Psoas muscle (tissue), 7 donors: ENCODE measurements at regions not wholly inside any gene's neighbourhood (a gene's known extent, or its start where the extent isn't known, plus 50 kb on each side); places are given as distances from the start of the nearest gene placed in this dataset.
A peak's percentile ranks its signal among the peaks of the same experiment; 100 is the strongest.

Experiments
- ATAC-seq, 4 donors: fragments of 200-7000 bp; cut with Tn5 transposase; one replicate each; pipeline ENCODE4 v1.9.1; 2020; ENCODE audit warnings: moderate library complexity in 3 of 4, mild to moderate bottlenecking in 2 of 4
- DNase-seq, 2 donors: peaks; one replicate each; pipeline ENCODE4 v3.0.0-alpha.2; 2020
- H3K27ac ChIP-seq: fragments of 200-600 bp; one replicate; pipeline ENCODE4 v1.8.0; 2022
- H3K27me3 ChIP-seq, 3 donors: fragments of 200-600 bp in 1 of 3; one replicate each; pipeline versions ENCODE4 v1.6.1 to v1.8.0; 2013 to 2022; ENCODE audit warnings: low read length in 2 of 3, mild to moderate bottlenecking in 2 of 3, moderate library complexity in 1 of 3; ENCODE audit not compliant: insufficient read depth in 3 of 3
- H3K36me3 ChIP-seq, 2 donors: fragments of 200-600 bp in 1 of 2; one replicate each; pipeline versions ENCODE4 v1.6.1 to v1.8.0; 2013 to 2022; ENCODE audit warnings: low read depth in 1 of 2, mild to moderate bottlenecking in 1 of 2, moderate library complexity in 1 of 2; ENCODE audit not compliant: insufficient read depth in 1 of 2
- H3K4me1 ChIP-seq: fragments of 200-600 bp; one replicate; pipeline ENCODE4 v1.8.0; 2022
- H3K4me3 ChIP-seq: fragments of 200-600 bp; one replicate; pipeline ENCODE4 v1.8.0; 2022; ENCODE audit warnings: mild to moderate bottlenecking
- H3K9me3 ChIP-seq: fragments of 200-600 bp; one replicate; pipeline ENCODE4 v1.8.0; 2022
- WGBS, 3 donors: extraction: QIAGEN DNeasy Blood & Tissue Kit; methylation state at CpG; one replicate each; pipeline versions ENCODE4 v1.1.6 to v1.1.7; 2013; 5-methylcytosine and 5-hydroxymethylcytosine counted together
- intact Hi-C, 2 donors: fragments of 100-400 bp; cut with DNase I; formaldehyde crosslinking; loops; one replicate each; pipeline versions ENCODE4 v1.11.0 to v1.14.2; 2022
- TF ChIP-seq, protein P1 (sequence below): fragments of 200-600 bp; IDR thresholded peaks from one replicate; pipeline ENCODE4 v1.8.0; 2022; ENCODE audit warnings: antibody characterized with exemption
- donor health status: healthy with polysubstance abuse.
- donor health status: DM: no; HTN: no; CAD: no; lungs with moderate emphysema.
- donor health status: Bipolar disorder and iron deficiency.
- donor health status: healthy.
- donor health status: DM: yes; HTN: yes; CAD: no.
- donor health status: DM: no; HTN: no; CAD: no.
- donor health status: DM: yes; HTN: yes; CAD: no.

DNA sequence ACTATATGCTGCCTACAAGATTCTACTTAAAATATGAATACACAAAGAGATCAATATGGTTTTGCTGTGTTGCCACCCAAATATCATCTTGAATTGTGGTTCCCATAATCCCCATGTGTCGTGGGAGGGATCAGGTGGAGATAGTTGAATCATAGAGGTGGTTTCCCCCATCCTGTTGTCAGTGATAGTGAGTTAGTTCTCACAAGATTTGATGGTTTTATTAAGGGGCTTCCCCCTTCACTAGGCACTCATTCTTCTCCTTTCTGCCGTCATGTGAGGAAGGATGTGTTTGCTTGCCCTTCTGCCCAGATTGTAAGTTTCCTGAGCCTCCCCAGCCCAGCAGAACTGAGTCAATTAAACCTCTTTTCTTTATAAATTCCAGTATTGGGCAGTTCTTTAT lies 654.4 kb upstream of the NR5A2 start:
- TF ChIP-seq, protein P1, sequence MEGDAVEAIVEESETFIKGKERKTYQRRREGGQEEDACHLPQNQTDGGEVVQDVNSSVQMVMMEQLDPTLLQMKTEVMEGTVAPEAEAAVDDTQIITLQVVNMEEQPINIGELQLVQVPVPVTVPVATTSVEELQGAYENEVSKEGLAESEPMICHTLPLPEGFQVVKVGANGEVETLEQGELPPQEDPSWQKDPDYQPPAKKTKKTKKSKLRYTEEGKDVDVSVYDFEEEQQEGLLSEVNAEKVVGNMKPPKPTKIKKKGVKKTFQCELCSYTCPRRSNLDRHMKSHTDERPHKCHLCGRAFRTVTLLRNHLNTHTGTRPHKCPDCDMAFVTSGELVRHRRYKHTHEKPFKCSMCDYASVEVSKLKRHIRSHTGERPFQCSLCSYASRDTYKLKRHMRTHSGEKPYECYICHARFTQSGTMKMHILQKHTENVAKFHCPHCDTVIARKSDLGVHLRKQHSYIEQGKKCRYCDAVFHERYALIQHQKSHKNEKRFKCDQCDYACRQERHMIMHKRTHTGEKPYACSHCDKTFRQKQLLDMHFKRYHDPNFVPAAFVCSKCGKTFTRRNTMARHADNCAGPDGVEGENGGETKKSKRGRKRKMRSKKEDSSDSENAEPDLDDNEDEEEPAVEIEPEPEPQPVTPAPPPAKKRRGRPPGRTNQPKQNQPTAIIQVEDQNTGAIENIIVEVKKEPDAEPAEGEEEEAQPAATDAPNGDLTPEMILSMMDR = no peak
- H3K27me3 ChIP-seq = no peaks in the 10 kb centered on the region
- WGBS, 3 donors = 62 to 71% (median 67%) methylated on average over 2 of the region's 2 CpGs
- no peaks in the 10 kb centered on the region for H3K36me3 ChIP-seq
- ATAC-seq (no peak), DNase-seq (no peak)
- H3K4me1 ChIP-seq = no peaks in the 10 kb centered on the region
- no peaks in the 10 kb centered on the region for H3K9me3 ChIP-seq
- H3K27ac ChIP-seq = no peak overlapping the region
- H3K4me3 ChIP-seq = no peak overlapping the region
- intact Hi-C loops = no loop called here

DNA sequence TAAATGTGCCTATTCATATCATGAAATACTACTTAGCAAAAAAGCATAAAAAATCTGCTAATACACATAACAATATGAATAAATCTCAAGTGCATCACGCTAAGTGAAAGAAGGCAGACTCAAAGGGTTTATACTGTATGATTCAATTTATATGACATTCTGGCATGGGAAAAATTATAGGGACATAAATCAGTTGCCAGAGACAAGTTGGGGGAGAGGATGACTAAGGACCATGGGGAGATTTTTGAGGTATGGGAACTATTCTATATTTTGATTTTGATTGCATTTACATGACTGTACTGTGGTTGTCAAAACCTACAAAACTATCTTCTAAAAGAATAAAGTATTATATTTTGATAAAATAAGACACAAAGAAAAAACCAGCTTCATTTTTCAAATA lies 650.3 kb upstream of the NR5A2 start:
- 84 to 97% (median 85%) methylated on average over 1 of the region's 1 CpG for WGBS, 3 donors
- ATAC-seq = no peak
- TF ChIP-seq, protein P1 = no peak

DNA sequence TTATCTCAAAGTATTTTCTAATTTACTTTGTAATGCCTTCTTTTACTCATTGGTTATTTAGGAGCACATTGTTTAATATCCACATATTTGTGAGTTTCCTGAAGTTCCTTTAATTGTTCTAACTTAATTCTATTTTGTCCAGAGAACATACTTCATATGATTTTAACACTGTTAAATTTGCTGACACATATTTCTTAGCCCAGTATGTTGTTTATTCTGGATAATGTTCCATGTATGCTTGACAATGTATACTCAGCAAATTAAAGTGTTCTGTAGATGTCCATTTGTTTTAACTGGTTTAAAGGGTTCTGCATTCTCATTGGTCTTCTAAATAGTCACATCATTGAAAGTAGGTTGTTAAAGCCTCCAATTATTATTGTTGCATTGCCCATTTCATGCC lies 643.7 kb upstream of the NR5A2 start:
- no peak overlapping the region for H3K4me3 ChIP-seq
- no peaks in the 10 kb centered on the region for H3K9me3 ChIP-seq
- no peaks in the 10 kb centered on the region for H3K4me1 ChIP-seq
- no peaks in the 10 kb centered on the region for H3K36me3 ChIP-seq
- TF ChIP-seq, protein P1 = no peak
- intact Hi-C loops = no loop called here
- no peak overlapping the region for H3K27ac ChIP-seq
- no peaks in the 10 kb centered on the region for H3K27me3 ChIP-seq
- DNase-seq (no peak), ATAC-seq (no peak)

More for the DNA sequence above, 650.3 kb upstream of the NR5A2 start:
- H3K27ac ChIP-seq = no peak overlapping the region
- H3K9me3 ChIP-seq = no peaks in the 10 kb centered on the region
- H3K4me1 ChIP-seq = no peaks in the 10 kb centered on the region
- no peak overlapping the region for H3K4me3 ChIP-seq
- no peaks in the 10 kb centered on the region for H3K36me3 ChIP-seq
- DNase-seq = no peak
- intact Hi-C loops = no loop called here
- no peaks in the 10 kb centered on the region for H3K27me3 ChIP-seq

DNA sequence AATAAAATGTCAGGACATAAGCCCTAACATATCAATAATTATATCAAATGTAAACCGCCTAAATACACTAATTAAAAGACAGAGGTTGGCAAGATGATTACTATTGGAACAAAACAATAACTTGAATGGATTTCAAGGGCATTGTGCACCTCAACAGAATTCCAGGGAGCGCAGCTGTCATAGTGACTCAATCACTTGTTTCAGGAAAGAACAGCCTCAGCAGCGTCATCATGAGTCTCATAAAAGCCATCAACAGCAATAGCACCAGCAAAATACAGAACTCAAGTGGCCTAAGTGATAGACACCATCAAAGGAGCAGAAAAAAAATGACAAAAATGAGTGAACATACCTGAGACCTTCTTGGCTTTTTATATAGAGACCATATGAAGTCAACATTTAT lies 632.7 kb upstream of the NR5A2 start:
- intact Hi-C loops = no loop called here
- ATAC-seq (peak in 2 of 4 donors; percentile 59 to 85), DNase-seq (no peak)
- H3K27ac ChIP-seq = no peak overlapping the region
- TF ChIP-seq, protein P1 = no peak
- H3K9me3 ChIP-seq = no peaks in the 10 kb centered on the region
- no peaks in the 10 kb centered on the region for H3K4me1 ChIP-seq
- no peaks in the 10 kb centered on the region for H3K36me3 ChIP-seq
- WGBS, 3 donors = 45 to 59% (median 53%) methylated on average over 3 of the region's 3 CpGs
- no peak overlapping the region for H3K4me3 ChIP-seq
- no peaks in the 10 kb centered on the region for H3K27me3 ChIP-seq

DNA sequence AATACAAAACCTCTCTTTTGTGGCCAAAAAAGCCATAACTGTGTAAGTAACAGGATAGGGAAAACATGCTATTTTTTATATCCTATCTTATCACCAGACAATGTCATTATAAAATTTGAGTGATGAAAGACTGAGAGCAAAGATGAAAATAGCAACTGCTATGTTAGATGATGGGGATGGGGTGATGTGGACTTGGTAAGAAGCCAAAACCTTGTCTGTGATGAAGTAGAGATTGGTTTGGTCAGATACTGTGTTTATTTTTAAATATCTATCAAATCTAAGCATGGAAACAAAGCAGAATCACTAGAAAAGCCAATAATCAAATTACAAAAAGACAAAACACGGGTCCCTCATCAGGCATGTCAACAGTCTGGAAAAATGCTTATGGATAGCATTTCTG lies 631.1 kb upstream of the NR5A2 start:
- TF ChIP-seq, protein P1 = no peak
- no peak for DNase-seq
- intact Hi-C loops = no loop called here
- H3K27me3 ChIP-seq = no peaks in the 10 kb centered on the region
- no peak overlapping the region for H3K27ac ChIP-seq
- H3K36me3 ChIP-seq = no peaks in the 10 kb centered on the region
- H3K4me3 ChIP-seq = no peak overlapping the region
- 41 to 60% (median 54%) methylated on average over 1 of the region's 1 CpG for WGBS, 3 donors
- ATAC-seq = no peak
- H3K9me3 ChIP-seq = no peaks in the 10 kb centered on the region
- H3K4me1 ChIP-seq = no peaks in the 10 kb centered on the region
